Glutamatergic neuron (in vitro differentiated cells): ENCODE measurements at regions not wholly inside any gene's neighbourhood (a gene's known extent, or its start where the extent isn't known, plus 50 kb on each side); places are given as distances from the start of the nearest gene placed in this dataset.
"Not testable (repeated sequence)": the region's sequence is repeated elsewhere in the genome, so short reads cannot be mapped to it uniquely, and the experiment has no call there.

Experiments used
- DNase-seq: peaks from one replicate; pipeline ENCODE4 v3.0.0; 2022
- H3K27ac Mint-ChIP-seq: one replicate; pipeline ENCODE4 v1.8.0; 2020; ENCODE audit warnings: mild to moderate bottlenecking, mixed read lengths, inconsistent platforms; ENCODE audit not compliant: unreplicated experiment
- H3K27me3 Mint-ChIP-seq: one replicate; pipeline ENCODE4 v1.8.0; 2020; ENCODE audit warnings: mild to moderate bottlenecking, moderate library complexity, mixed read lengths, inconsistent platforms; ENCODE audit not compliant: unreplicated experiment
- H3K36me3 Mint-ChIP-seq: one replicate; pipeline ENCODE4 v1.8.0; 2020; ENCODE audit warnings: mild to moderate bottlenecking, mixed read lengths, inconsistent platforms; ENCODE audit not compliant: unreplicated experiment
- H3K4me1 Mint-ChIP-seq: one replicate; pipeline ENCODE4 v1.8.0; 2020; ENCODE audit warnings: mild to moderate bottlenecking, low read depth, mixed read lengths, inconsistent platforms; ENCODE audit not compliant: unreplicated experiment
- H3K4me3 Mint-ChIP-seq: one replicate; pipeline ENCODE4 v1.8.0; 2020; ENCODE audit warnings: mild to moderate bottlenecking, mixed read lengths, inconsistent platforms; ENCODE audit not compliant: unreplicated experiment
- H3K9me3 Mint-ChIP-seq: one replicate; pipeline ENCODE4 v1.8.0; 2020; ENCODE audit warnings: mild to moderate bottlenecking, moderate library complexity, mixed read lengths, inconsistent platforms; ENCODE audit not compliant: unreplicated experiment
- CTCF ChIP-seq: fragments of 200-600 bp; sonication (generic); IDR thresholded peaks from one replicate; pipeline ENCODE4 v1.5.0; 2021; ENCODE audit not compliant: partially characterized antibody, unreplicated experiment

GRCh38 chr10:61588770-61589211 lies 73.9 kb upstream of the CABCOCO1 start:
- H3K27me3 Mint-ChIP-seq: no peaks in the 10 kb centered on the region
- no peaks in the 10 kb centered on the region for H3K9me3 Mint-ChIP-seq
- H3K27ac Mint-ChIP-seq: no peak overlapping the region
- H3K4me3 Mint-ChIP-seq: no peak overlapping the region
- H3K36me3 Mint-ChIP-seq: no peaks in the 10 kb centered on the region
- no peak for TF ChIP-seq CTCF
- DNase-seq: no peak
- no peaks in the 10 kb centered on the region for H3K4me1 Mint-ChIP-seq

GRCh38 chr10:61586829-61587228 lies 75.9 kb upstream of the CABCOCO1 start:
- Mint-ChIP-seq H3K27me3 (no peaks in the 10 kb centered on the region), H3K4me3 (no peak overlapping the region)

GRCh38 chr10:61580608-61581007 lies 82.1 kb upstream of the CABCOCO1 start:
- Mint-ChIP-seq H3K27ac (no peak overlapping the region), H3K9me3 (no peaks in the 10 kb centered on the region), H3K36me3 (no peaks in the 10 kb centered on the region), H3K4me3 (no peak overlapping the region), H3K4me1 (no peaks in the 10 kb centered on the region), H3K27me3 (no peaks in the 10 kb centered on the region)
- no peak for TF ChIP-seq CTCF
- DNase-seq: no peak

More at GRCh38 chr10:61586829-61587228, 75.9 kb upstream of the CABCOCO1 start:
- H3K4me1 Mint-ChIP-seq: no peaks in the 10 kb centered on the region
- no peaks in the 10 kb centered on the region for H3K36me3 Mint-ChIP-seq
- H3K27ac Mint-ChIP-seq: no peak overlapping the region
- TF ChIP-seq CTCF: no peak
- DNase-seq: no peak
- H3K9me3 Mint-ChIP-seq: no peaks in the 10 kb centered on the region

- not testable (repeated sequence) for H3K27me3 Mint-ChIP-seq, H3K36me3 Mint-ChIP-seq, H3K27ac Mint-ChIP-seq, H3K4me3 Mint-ChIP-seq, DNase-seq, H3K4me1 Mint-ChIP-seq, H3K9me3 Mint-ChIP-seq
Measured at GRCh38 chr10:61570204-61570603, 92.5 kb upstream of the CABCOCO1 start.

- Mint-ChIP-seq H3K36me3 (no peaks in the 10 kb centered on the region), H3K27me3 (no peaks in the 10 kb centered on the region), H3K27ac (no peak overlapping the region), H3K9me3 (no peaks in the 10 kb centered on the region), H3K4me3 (no peak overlapping the region), H3K4me1 (no peaks in the 10 kb centered on the region)
- DNase-seq: no peak
- no peak for TF ChIP-seq CTCF
Measured at GRCh38 chr10:61567729-61568128, 95.0 kb upstream of the CABCOCO1 start.
